Bone marrow (tissue), 2 donors: ENCODE measurements at regions not wholly inside any gene's neighbourhood (a gene's known extent, or its start where the extent isn't known, plus 50 kb on each side); places are given as distances from the start of the nearest gene placed in this dataset.
"Not testable (repeated sequence)": the region's sequence is repeated elsewhere in the genome, so short reads cannot be mapped to it uniquely, and the experiment has no call there.

Experiments
- DNase-seq, 2 donors: peaks; one replicate each; lab custom pipeline; 2025; lab: John Stamatoyannopoulos, UW

- no peak for DNase-seq
Observed at GRCh38 chr15:26024241-26024640, 161.1 kb upstream of the ATP10A start.

DNA sequence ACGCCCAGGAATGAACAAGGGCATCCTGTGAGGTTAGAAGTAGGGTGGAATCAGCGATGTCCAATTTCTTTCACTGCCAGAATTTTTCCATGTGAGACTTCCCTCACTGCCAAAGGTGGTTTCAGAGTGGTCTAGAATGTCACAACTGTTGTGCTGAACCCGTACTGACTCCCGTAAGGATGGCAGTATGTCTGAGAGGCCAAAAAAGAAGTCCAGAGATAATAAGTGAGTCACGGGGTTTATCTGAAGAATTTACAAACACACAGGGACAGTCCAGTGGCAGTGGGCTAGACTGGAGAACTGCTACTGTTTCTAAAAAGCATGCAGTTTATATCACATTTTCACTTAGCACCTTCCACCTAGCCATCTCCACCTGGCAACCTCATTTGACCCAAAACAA, 160.6 kb upstream of the ATP10A start:
- DNase-seq, result no peak

DNA sequence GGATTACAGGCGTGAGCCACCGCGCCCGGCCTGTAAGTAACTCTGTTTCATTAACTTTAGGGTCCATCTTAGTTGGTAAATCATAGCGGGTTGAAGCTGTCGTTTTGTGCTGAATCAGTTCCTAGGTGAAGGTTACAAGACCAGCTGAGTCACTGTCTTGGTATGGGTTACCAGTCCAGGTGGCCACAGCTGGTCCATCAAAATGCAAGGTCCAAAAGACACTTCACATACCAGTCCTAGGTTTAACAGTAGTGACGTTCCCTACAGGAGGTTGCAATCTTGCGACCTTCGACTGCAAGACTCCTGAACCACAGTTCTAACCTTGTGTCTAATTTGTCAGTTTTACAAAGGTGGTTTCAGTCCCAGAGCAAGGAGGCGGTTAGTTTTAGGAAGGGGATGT, 160.1 kb upstream of the ATP10A start:
- no peak for DNase-seq

DNA sequence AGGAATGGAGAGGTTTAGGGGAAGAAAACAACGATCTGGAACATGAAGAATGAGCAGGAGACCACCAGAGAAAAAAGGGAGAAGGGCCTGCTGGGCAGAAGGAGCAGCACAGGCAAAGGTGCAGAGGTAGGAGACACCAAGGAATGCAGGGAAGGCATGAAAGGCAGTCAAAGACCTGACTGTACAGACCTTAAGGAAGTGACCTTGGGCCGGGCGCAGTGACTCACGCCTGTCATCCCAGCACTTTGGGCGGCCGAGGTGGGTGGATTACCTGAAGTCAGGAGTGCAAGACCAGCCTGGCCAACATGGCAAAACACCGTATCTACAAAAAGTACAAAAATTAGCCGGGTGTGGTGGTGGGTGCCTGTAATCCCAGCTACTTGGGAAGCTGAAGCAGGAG, 157.7 kb upstream of the ATP10A start:
- no peak for DNase-seq

GRCh38 chr15:26017665-26018064, 154.5 kb upstream of the ATP10A start:
- no peak for DNase-seq

GRCh38 chr15:26015516-26016075, 152.5 kb upstream of the ATP10A start:
- DNase-seq, result no peak

GRCh38 chr15:26013981-26014380, 150.9 kb upstream of the ATP10A start:
- no peak for DNase-seq

DNA sequence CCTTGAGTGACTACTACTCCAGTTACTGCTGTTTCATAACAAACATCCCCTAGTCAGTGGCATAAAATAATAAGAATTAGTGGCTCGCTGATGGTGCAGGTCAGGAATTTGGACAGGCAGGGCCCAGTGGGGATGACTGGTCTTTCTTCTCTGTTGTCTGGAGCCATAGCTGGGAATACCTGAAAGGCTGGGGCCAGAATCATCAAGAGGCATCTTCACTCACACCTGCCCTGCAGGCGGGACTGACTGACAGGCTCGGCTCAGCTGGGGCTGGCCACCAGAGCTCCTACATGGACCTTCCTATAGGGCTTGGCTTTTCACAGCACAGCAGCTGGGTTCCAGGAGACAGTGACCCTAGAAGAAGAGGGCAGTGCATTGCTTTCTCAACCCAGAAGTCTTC, 148.8 kb upstream of the ATP10A start:
- DNase-seq, result no peak

- DNase-seq, result no peak
Observed at GRCh38 chr15:26007151-26007550, 144.0 kb upstream of the ATP10A start.

GRCh38 chr15:26001201-26001600, 138.1 kb upstream of the ATP10A start:
- DNase-seq, result no peak

DNA sequence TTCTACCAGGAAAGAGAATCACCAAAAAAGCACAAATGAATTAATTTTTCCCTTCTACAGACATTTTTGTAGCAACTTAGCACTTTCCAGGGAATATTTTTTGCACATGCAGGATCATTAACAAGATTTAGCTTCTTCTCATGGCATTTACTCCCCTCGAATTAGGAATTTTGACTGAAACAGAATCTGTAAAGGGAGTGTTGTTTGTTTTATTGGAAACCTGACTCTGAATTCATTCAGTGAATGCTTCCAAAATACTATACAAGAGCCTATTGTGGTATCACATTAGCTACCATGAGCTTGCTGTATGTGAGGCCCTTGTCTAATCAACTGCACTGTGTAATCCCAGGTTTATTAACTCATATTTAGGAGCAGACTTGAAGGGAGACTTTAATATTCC, 130.4 kb upstream of the ATP10A start:
- DNase-seq, result no peak

DNA sequence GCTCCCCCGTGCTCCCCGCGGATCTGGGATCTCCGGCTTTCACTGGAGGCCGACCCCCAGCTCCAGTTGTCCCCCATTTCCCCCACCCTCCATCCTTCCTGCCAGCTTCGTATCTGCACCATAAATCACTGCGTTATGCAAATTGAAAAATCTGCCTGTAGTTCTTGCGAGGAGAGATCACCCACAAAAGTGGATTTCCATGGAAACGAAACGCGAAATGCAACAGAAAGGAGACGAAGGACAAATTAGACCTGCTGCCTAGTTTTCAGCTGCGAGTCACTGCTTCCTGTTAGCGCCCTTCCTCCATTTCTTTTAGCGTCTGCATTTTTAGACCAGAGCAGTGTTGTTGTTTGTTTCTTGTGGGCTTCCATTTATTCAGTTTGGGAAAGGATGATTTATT, 127.1 kb upstream of the ATP10A start:
- no peak for DNase-seq

DNA sequence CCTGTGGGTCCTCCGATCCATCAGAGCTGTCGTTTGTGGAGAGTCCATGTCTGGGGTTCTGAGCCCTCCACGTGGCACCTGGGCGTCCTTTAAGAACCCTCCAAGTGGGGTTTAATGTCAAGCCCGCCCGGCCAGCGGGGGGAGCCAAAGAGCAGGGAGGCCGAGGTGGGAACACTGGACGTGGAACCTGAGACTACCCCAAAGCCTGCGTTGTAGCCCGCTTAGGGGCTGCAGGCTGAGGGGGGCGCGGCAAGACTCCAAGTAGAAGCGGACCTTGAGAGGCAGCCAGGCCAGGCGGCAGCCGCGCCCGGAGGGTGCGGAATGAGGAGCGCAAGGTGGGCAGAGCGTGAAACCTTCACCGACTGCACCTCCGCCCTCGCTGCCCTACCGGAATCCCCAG, 126.2 kb upstream of the ATP10A start:
- DNase-seq, result no peak

DNA sequence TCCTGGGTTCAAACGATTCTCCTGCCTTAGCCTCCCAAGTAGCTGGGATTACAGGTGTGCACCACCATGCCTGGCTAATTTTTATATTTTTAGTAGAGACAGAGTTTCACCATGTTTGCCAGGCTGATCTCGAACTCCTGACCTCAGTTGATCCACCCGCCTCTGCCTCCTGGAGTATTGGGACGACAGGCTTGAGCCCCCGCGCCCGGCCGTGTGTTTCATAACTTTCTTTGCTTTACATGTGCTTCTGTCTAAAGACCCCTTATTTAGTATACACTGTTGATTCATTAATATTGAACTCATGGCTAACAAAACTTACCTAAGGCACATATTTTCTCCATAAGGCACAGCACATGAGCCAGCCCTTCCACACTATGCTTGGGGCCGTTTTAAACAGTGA, 125.6 kb upstream of the ATP10A start:
- DNase-seq, result not testable (repeated sequence)

DNA sequence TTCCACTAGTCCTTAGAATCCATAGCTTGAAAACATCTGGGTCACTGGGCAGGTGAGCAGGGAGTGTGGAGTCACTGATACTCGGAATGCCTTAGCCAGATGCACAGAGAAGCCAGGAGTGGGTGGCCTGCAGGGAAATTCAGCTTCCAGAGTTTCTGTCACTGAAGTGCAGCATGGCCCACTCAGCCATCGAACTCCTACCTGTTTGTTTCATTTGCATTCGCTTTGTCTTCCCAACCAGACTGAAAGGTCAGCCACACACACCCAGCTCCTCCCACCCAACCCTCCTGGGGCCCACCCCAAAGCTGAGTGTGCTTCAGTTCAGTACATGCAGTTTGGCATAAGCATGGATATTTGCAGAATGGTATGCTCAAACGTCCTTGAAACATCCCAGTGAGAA, 124.5 kb upstream of the ATP10A start:
- DNase-seq, result no peak

GRCh38 chr15:25985165-25985564, 122.0 kb upstream of the ATP10A start:
- DNase-seq, result no peak

DNA sequence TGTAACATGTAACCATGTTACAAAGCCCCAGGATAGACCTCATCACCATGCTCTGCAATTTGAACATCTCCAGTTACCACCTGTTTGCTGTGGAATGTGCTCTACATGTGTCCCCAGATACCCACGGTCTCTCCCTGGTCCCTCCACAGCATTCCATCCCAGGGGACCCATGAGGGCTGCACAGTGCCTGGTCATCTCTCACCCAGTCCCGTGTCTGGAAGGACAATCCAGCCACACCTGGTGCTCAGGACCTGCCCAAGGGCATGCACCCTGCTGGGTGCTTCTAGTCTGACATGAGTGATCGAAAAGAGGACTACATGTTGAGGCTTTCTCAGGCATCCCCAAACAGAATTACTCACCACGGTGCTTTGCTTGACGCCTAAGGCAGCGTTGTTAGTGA, 119.6 kb upstream of the ATP10A start:
- DNase-seq, result no peak

DNA sequence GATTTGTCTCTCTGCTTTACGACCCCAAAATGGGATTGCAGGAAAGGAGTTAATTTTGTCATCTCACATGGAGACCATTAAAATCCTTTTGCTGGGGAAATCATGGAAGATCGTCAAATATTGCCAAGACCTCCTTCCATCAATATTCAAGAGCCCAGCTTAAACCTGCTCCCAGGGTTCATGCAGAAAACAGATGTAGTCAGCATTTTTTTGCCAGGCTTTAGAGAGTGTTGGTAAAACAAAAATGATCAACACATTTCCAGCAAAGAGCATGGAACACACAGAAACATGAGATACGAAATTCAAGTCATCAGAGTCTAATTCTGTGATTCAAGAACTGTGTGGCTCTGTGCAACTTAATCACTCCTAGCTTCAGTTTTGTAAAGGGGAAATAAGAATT, 118.0 kb upstream of the ATP10A start:
- DNase-seq, result no peak

- no peak for DNase-seq
Observed at GRCh38 chr15:25972141-25972675, 109.1 kb upstream of the ATP10A start.

GRCh38 chr15:25971053-25971452, 107.9 kb upstream of the ATP10A start:
- no peak for DNase-seq

GRCh38 chr15:25969886-25970285, 106.8 kb upstream of the ATP10A start:
- no peak for DNase-seq

DNA sequence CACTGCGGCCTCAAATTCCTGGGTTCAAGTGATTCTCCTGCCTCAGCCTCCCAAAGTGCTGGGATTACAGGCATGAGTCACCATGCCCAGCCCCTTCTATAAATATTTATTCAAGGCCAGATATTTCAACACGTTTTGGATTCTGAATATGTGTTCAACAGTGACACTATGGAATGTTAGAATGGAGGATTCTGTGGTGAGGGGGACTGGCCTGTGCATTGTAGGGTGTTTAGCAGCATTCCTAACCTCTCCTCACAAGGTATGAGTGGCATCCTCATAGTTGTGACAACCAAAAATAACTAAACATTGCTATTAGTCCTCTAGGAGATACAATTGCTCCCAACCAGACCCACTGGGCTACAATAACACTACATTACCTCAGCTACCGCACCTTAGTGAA, 104.0 kb upstream of the ATP10A start:
- no peak for DNase-seq

- DNase-seq, result no peak
Observed at GRCh38 chr15:25965326-25965725, 102.2 kb upstream of the ATP10A start.

DNA sequence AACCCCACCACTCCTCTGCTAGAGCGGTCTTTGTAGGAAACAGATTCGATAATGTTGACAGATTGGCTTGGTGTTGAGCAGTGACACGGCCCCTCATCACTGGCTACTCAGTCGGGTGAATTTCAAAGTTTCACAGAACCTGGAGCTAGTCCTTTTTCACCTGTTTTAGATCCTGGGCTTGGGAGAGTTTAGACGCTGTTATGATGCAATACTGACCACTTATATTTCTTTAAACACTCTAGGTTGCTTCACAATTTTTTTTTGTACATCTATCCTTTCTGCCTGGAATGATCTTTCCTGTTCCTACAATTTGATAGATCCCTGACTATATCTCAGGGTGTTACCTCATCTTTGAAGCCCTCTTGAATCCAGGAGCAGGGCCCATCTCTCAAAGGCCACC, 97.1 kb upstream of the ATP10A start:
- no peak for DNase-seq

DNA sequence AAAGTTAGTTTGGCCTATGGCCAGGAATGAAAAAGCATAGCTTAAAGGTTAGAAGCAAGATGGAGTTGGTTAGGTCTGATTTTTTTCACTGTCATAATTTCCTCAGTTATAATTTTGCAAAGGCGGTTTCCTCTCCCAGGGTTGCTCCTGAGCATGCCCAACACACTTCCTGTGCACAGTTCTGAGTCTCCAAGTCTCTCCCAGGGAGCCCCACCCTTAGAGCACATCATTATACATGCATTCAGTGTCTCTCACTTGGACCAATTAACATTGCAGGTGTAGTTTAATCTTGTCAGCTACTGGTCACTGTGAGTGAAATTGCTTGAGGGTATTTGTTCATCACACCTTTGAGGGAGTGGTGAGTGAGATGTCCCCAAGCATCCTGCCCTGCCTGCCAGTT, 96.0 kb upstream of the ATP10A start:
- no peak for DNase-seq
